HFF-Myc (cell line): ENCODE measurements at regions not wholly inside any gene's neighbourhood (a gene's known extent, or its start where the extent isn't known, plus 50 kb on each side); places are given as distances from the start of the nearest gene placed in this dataset.

Source experiments
- DNase-seq: peaks from one replicate; pipeline ENCODE4 v3.0.0-alpha.2; 2011; ENCODE audit warnings: low read depth; ENCODE audit errors: extremely low read depth
- H3K4me3 ChIP-seq: replicated peaks from 2 replicates; pipeline ENCODE4 v1.5.1; 2011; ENCODE audit warnings: low read depth, mild to moderate bottlenecking, control low read depth, low read length
- TF ChIP-seq, protein P1 (sequence below): IDR thresholded peaks from 2 replicates; pipeline ENCODE4 v1.5.1; 2012; ENCODE audit warnings: mild to moderate bottlenecking, low read depth, low read length, control low read depth; ENCODE audit errors: missing control alignments

DNA sequence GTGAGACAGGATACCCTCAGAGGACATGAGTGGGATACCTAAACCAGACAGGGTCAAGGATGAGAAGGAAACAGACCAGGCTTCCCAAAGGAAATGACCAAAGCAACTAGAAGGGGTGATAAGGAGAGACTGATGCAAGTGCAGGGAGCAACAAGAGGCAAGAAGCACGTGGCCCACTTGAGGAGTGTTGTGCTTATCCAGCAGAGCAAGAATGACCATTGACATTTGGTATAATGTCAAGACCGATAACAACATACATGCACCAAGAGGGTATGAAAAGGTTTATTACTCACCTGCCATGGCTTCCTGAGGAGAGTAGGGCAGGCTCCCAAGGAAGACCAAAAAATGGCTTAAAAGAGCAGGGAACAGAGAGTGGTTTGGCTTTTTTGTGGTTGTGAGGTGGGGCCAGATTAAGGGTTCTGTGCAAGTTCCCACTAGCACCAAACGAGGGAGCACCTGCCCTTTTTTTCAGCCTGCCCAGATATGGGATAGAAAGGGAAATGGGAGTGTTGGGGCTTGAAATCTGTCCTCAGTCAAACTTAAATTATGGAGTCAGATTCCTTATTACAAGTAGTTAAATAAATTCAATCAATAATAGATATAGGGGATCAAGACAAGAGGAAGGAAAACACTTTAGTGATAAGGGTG, 513.6 kb downstream of the RASEF start:
- DNase-seq, result no peak
- H3K4me3 ChIP-seq, result no peak overlapping the region
- TF ChIP-seq, protein P1, sequence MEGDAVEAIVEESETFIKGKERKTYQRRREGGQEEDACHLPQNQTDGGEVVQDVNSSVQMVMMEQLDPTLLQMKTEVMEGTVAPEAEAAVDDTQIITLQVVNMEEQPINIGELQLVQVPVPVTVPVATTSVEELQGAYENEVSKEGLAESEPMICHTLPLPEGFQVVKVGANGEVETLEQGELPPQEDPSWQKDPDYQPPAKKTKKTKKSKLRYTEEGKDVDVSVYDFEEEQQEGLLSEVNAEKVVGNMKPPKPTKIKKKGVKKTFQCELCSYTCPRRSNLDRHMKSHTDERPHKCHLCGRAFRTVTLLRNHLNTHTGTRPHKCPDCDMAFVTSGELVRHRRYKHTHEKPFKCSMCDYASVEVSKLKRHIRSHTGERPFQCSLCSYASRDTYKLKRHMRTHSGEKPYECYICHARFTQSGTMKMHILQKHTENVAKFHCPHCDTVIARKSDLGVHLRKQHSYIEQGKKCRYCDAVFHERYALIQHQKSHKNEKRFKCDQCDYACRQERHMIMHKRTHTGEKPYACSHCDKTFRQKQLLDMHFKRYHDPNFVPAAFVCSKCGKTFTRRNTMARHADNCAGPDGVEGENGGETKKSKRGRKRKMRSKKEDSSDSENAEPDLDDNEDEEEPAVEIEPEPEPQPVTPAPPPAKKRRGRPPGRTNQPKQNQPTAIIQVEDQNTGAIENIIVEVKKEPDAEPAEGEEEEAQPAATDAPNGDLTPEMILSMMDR, result no peak

DNA sequence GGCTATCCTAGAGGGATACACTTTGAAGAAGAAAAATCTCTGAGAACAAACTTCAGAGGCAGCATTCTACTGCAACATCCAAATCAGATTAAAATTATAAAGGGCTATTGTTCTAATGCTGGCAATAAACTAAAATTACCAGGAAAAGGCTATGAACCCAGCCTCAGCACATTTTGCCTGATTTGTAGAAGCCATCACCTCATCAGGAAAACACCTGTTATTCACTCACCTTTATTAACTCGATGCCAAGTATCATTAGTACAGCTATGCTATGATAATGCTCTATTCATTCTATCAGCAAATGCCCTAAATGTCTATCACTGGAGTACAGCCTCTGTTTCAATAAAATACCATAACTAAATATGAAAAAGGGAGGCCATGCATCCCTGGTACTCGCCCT, 510.2 kb downstream of the RASEF start:
- H3K4me3 ChIP-seq, result no peak overlapping the region
- no peak for DNase-seq
- TF ChIP-seq, protein P1, result no peak

- TF ChIP-seq, protein P1, result no peak
- DNase-seq, result no peak
- no peak overlapping the region for H3K4me3 ChIP-seq
Measured at GRCh38 chr9:82553654-82554366, 509.1 kb downstream of the RASEF start.

DNA sequence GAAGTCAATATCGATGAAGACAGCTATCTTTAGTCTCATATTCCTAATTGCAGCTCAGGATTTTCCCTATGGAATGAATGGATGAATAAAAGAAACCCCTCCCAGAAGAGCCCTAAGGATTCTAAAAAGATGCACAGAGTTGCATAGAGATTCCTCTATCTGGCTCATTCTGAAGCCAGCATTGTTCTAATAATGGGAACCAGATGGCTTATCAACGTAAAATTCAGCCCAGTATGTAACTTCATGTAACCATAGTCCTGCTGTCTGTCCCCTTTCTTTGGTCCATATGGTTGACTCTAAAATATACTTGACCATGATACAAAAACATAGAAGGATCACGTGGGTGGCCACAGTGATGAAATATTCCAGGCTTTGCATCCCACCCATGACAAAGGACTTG, 508.6 kb downstream of the RASEF start:
- DNase-seq, result no peak
- no peak overlapping the region for H3K4me3 ChIP-seq
- TF ChIP-seq, protein P1, result no peak

DNA sequence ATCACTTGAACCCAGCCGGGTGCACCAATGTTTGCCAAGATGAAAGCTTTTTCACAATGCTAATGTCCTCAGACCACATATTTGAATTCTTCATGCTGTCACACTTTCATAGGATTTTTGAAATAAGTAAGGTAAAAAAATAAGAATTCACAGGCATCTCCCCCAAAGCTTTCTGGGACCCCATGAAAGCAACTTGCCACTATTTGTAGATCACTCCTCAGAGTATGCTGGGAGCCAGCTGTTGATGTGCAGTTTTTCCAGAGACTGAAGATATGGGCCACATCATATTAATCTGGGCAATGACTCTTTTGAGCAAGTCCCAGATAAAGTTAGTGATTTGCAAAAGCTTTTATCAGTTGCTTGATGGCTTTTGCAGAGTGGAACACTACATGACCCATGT, 507.9 kb downstream of the RASEF start:
- no peak overlapping the region for H3K4me3 ChIP-seq
- TF ChIP-seq, protein P1, result no peak
- DNase-seq, result no peak

DNA sequence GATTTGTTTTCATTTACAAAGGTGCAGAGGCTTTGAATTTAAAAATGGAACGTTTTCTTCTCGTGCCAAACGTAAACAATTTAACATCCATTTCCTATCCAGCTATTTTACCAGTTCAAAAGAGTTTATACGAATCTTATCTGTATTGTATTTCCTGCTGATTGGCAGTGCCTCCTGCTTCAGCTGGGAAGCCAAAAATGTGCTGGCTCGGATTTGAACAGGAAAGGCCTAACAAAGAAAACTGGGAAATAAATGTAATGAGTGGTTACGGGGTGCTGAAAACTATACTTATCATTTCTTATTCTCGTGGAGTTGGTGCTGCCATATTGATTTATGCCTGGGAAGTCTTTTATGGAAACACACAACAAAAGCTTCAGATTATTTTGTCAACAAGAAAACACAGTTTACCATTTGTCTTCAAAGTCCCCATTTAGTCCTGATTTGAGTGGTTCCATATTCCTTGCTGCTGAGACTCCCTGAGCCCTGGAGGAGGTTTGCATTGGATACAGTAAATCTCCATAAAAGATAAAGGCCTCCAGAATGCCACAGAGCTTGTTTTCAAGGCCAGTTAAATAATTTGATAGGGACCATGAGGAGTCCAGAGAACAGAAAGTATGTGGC, 507.4 kb downstream of the RASEF start:
- TF ChIP-seq, protein P1, result no peak
- no peak for DNase-seq
- no peak overlapping the region for H3K4me3 ChIP-seq
